ENCODE measurements at regions not wholly inside any gene's neighbourhood (a gene's known extent, or its start where the extent isn't known, plus 50 kb on each side); places are given as distances from the start of the nearest gene placed in this dataset.

- TF ChIP-seq REST (IDR thresholded peaks at IDR 0.05; ENCODE audit: low read depth, low read length): no peak
These were observed 431.2 kb downstream of the SH2D4B start (continued) for GRCh38 chr10:80968903-80969302.

- H3K4me1 ChIP-seq (ENCODE audit: control insufficient read depth in 1 of 2, insufficient read depth in 2 of 2, low read depth in 1 of 2, low read length in 1 of 2): no peaks in the 10 kb centered on the region
- no peaks in the 10 kb centered on the region for H3F3A ChIP-seq (replicated peaks; ENCODE audit: insufficient read depth)
- no peaks in the 10 kb centered on the region for H3K79me2 ChIP-seq (ENCODE audit: insufficient read depth)
- no peaks in the 10 kb centered on the region for H3K27me3 ChIP-seq (ENCODE audit: insufficient read depth)
- DNase-seq: no peak
- H3K9ac ChIP-seq: no peak overlapping the region
- H3K36me3 ChIP-seq (replicated peaks in 1 of 2; ENCODE audit: control insufficient read depth in 1 of 2, insufficient read depth in 2 of 2, low read length in 1 of 2): no peaks in the 10 kb centered on the region
- no peaks in the 10 kb centered on the region for H4K20me1 ChIP-seq (ENCODE audit: insufficient read depth)
- H3K4me2 ChIP-seq: no peak overlapping the region
- no peak for TF ChIP-seq CHD2 (IDR thresholded peaks at IDR 0.05; ENCODE audit: low read length, partially characterized antibody)
- no peak for TF ChIP-seq CTCF (IDR thresholded peaks at IDR 0.05)
- TF ChIP-seq EZH2phosphoT487 (IDR thresholded peaks at IDR 0.05; ENCODE audit: borderline replicate concordance, low read depth): no peak
- TF ChIP-seq RXRA (IDR thresholded peaks at IDR 0.05; ENCODE audit: borderline replicate concordance, low read depth): no peak
- no peak for TF ChIP-seq GABPA (IDR thresholded peaks at IDR 0.05; ENCODE audit: low read depth)
- no peak for TF ChIP-seq TCF12 (IDR thresholded peaks at IDR 0.05)
- no peak for TF ChIP-seq ELF1 (IDR thresholded peaks at IDR 0.05)
- no peak for TF ChIP-seq FOXM1 (IDR thresholded peaks at IDR 0.05; ENCODE audit: low read depth)
- no peak for TF ChIP-seq RAD21 (IDR thresholded peaks at IDR 0.05; ENCODE audit: low read length)
- TF ChIP-seq RFX5 (IDR thresholded peaks at IDR 0.05; ENCODE audit: low read length): no peak
- no peaks in the 10 kb centered on the region for H3K9me2 ChIP-seq
- WGBS (ENCODE audit: low lambda C conversion rate): 17% methylated on average over 1 of the region's 1 CpG
- H2AFZ ChIP-seq (ENCODE audit: low read depth): no peak overlapping the region
- H3K27ac ChIP-seq (ENCODE audit: low read depth in 2 of 2, low read length in 1 of 2): no peak overlapping the region
- CTCF ChIA-PET: no interaction called here
- no peaks in the 10 kb centered on the region for H3K9me3 ChIP-seq
- POLR2A ChIA-PET: no interaction called here
- no peak overlapping the region for H3K4me3 ChIP-seq (ENCODE audit: low read depth in 2 of 2, low read length in 1 of 2)
These were observed 433.8 kb downstream of the SH2D4B start for GRCh38 chr10:80971461-80971860.

GRCh38 chr10:80976658-80977057 is 439.0 kb downstream of the SH2D4B start:
- Histone ChIP-seq H4K20me1 (ENCODE audit: insufficient read depth) (no peaks in the 10 kb centered on the region), H3K9me3 (no peaks in the 10 kb centered on the region), H3K9ac (no peak overlapping the region), H3K9me2 (no peaks in the 10 kb centered on the region), H3K4me2 (no peak overlapping the region), H3K4me3 (ENCODE audit: low read depth in 2 of 2, low read length in 1 of 2) (no peak overlapping the region), H3K27me3 (ENCODE audit: insufficient read depth) (no peaks in the 10 kb centered on the region), H3F3A (replicated peaks; ENCODE audit: insufficient read depth) (no peaks in the 10 kb centered on the region), H3K79me2 (ENCODE audit: insufficient read depth) (no peaks in the 10 kb centered on the region), H2AFZ (ENCODE audit: low read depth) (no peak overlapping the region), H3K36me3 (replicated peaks in 1 of 2; ENCODE audit: control insufficient read depth in 1 of 2, insufficient read depth in 2 of 2, low read length in 1 of 2) (no peaks in the 10 kb centered on the region), H3K27ac (ENCODE audit: low read depth in 2 of 2, low read length in 1 of 2) (no peak overlapping the region), H3K4me1 (ENCODE audit: control insufficient read depth in 1 of 2, insufficient read depth in 2 of 2, low read depth in 1 of 2, low read length in 1 of 2) (no peaks in the 10 kb centered on the region)
- ChIA-PET CTCF (no interaction called here), POLR2A (no interaction called here)
- DNase-seq: no peak
- TF ChIP-seq EZH2phosphoT487 (IDR thresholded peaks at IDR 0.05; ENCODE audit: borderline replicate concordance, low read depth) (no peak), JUND (IDR thresholded peaks at IDR 0.05) (no peak), IRF3 (IDR thresholded peaks at IDR 0.05; ENCODE audit: low read depth, low read length) (no peak)
- 15% methylated on average over 5 of the region's 5 CpGs for WGBS (ENCODE audit: low lambda C conversion rate)
